Ureter (tissue), 1 donor: ENCODE measurements at regions not wholly inside any gene's neighbourhood (a gene's known extent, or its start where the extent isn't known, plus 50 kb on each side); places are given as distances from the start of the nearest gene placed in this dataset.

Experiments
- DNase-seq: peaks from one replicate; pipeline ENCODE4 v3.0.0-alpha.2; 2020; ENCODE audit warnings: low spot score
- donor health status: DM: yes; HTN: yes; CAD: no.

GRCh38 chr22:44423556-44424358, 74.3 kb downstream of the RTL6 start:
- DNase-seq: no peak

- DNase-seq: no peak
These were observed 75.2 kb downstream of the RTL6 start for GRCh38 chr22:44422746-44423380.

- no peak for DNase-seq
These were observed 78.6 kb downstream of the RTL6 start for GRCh38 chr22:44419429-44419828.

GRCh38 chr22:44413211-44413610, 84.8 kb downstream of the RTL6 start:
- no peak for DNase-seq

- DNase-seq: no peak
These were observed 85.8 kb downstream of the RTL6 start for GRCh38 chr22:44412136-44412731.

GRCh38 chr22:44411226-44412135, 86.6 kb downstream of the RTL6 start:
- DNase-seq: no peak

- no peak for DNase-seq
These were observed 87.5 kb downstream of the RTL6 start for GRCh38 chr22:44410451-44410991.

- no peak for DNase-seq
These were observed 88.1 kb downstream of the RTL6 start for GRCh38 chr22:44409974-44410316.

GRCh38 chr22:44409211-44409973, 88.6 kb downstream of the RTL6 start:
- DNase-seq: no peak

GRCh38 chr22:44408829-44409192, 89.2 kb downstream of the RTL6 start:
- DNase-seq: no peak

GRCh38 chr22:44407987-44408828, 89.8 kb downstream of the RTL6 start:
- DNase-seq: no peak

- DNase-seq: no peak
These were observed 90.7 kb downstream of the RTL6 start for GRCh38 chr22:44407171-44407986.

GRCh38 chr22:44406341-44407170, 91.5 kb downstream of the RTL6 start:
- DNase-seq: no peak

- DNase-seq: no peak
These were observed 92.4 kb downstream of the RTL6 start for GRCh38 chr22:44405661-44406060.

- DNase-seq: no peak
These were observed 91.7 kb upstream of the SHISAL1 start for GRCh38 chr22:44404341-44405020.

- no peak for DNase-seq
These were observed 91.0 kb upstream of the SHISAL1 start for GRCh38 chr22:44403602-44404329.

GRCh38 chr22:44403166-44403565, 90.4 kb upstream of the SHISAL1 start:
- no peak for DNase-seq
